ENCODE measurements at regions not wholly inside any gene's neighbourhood (a gene's known extent, or its start where the extent isn't known, plus 50 kb on each side); places are given as distances from the start of the nearest gene placed in this dataset.

GRCh38 chr2:104236491-104236890 lies 617.4 kb upstream of the POU3F3 start:
- no peak overlapping the region for H3K4me3 ChIP-seq (ENCODE audit: low read depth, low read length)
- no peak for TF ChIP-seq CTCF (IDR thresholded peaks at IDR 0.05; ENCODE audit: borderline replicate concordance, insufficient read depth, low read depth, low read length)

GRCh38 chr2:104240984-104241383 lies 612.9 kb upstream of the POU3F3 start:
- TF ChIP-seq CTCF (IDR thresholded peaks at IDR 0.05; ENCODE audit: borderline replicate concordance, insufficient read depth, low read depth, low read length), result no peak
- H3K4me3 ChIP-seq (ENCODE audit: low read depth, low read length), result no peak overlapping the region

GRCh38 chr2:104249629-104250028 lies 604.3 kb upstream of the POU3F3 start:
- TF ChIP-seq CTCF (IDR thresholded peaks at IDR 0.05; ENCODE audit: borderline replicate concordance, insufficient read depth, low read depth, low read length), result no peak
- no peak overlapping the region for H3K4me3 ChIP-seq (ENCODE audit: low read depth, low read length)

- H3K4me3 ChIP-seq (ENCODE audit: low read depth, low read length), result no peak overlapping the region
- no peak for TF ChIP-seq CTCF (IDR thresholded peaks at IDR 0.05; ENCODE audit: borderline replicate concordance, insufficient read depth, low read depth, low read length)
Observed at GRCh38 chr2:104250635-104251034, 603.3 kb upstream of the POU3F3 start.

GRCh38 chr2:104254017-104254416 lies 599.9 kb upstream of the POU3F3 start:
- TF ChIP-seq CTCF (IDR thresholded peaks at IDR 0.05; ENCODE audit: borderline replicate concordance, insufficient read depth, low read depth, low read length), result no peak
- no peak overlapping the region for H3K4me3 ChIP-seq (ENCODE audit: low read depth, low read length)

GRCh38 chr2:104262714-104263113 lies 591.2 kb upstream of the POU3F3 start:
- H3K4me3 ChIP-seq (ENCODE audit: low read depth, low read length), result no peak overlapping the region
- TF ChIP-seq CTCF (IDR thresholded peaks at IDR 0.05; ENCODE audit: borderline replicate concordance, insufficient read depth, low read depth, low read length), result no peak

GRCh38 chr2:104279646-104280045 lies 574.3 kb upstream of the POU3F3 start:
- H3K4me3 ChIP-seq (ENCODE audit: low read depth, low read length), result no peak overlapping the region
- no peak for TF ChIP-seq CTCF (IDR thresholded peaks at IDR 0.05; ENCODE audit: borderline replicate concordance, insufficient read depth, low read depth, low read length)
